ENCODE measurements at regions not wholly inside any gene's neighbourhood (a gene's known extent, or its start where the extent isn't known, plus 50 kb on each side); places are given as distances from the start of the nearest gene placed in this dataset.

GRCh38 chrX:793216-793770 is 162.7 kb downstream of the SHOX start:
- no peaks in the 10 kb centered on the region for H3K27me3 ChIP-seq (replicated peaks in 1 of 2; ENCODE audit: control insufficient read depth in 2 of 2, insufficient read depth in 2 of 2, low read length in 1 of 2)
- intact Hi-C loops (cut with micrococcal nuclease; ENCODE audit: unreplicated experiment), result no loop called here
- H3K27ac ChIP-seq (ENCODE audit: control insufficient read depth, insufficient read depth), result no peak overlapping the region
- POLR2A ChIA-PET, result no interaction called here
- H2AFZ ChIP-seq (ENCODE audit: control insufficient read depth, low read depth, low read length), result no peak overlapping the region
- TF ChIP-seq CREB1 (IDR thresholded peaks at IDR 0.05; ENCODE audit: low read depth) (no peak), SP1 (IDR thresholded peaks at IDR 0.05; ENCODE audit: low read depth, low read length) (no peak), TARDBP (IDR thresholded peaks at IDR 0.05; ENCODE audit: borderline replicate concordance) (no peak), SMAD1 (IDR thresholded peaks at IDR 0.05; ENCODE audit: low read depth, partially characterized antibody) (no peak), TCF12 (IDR thresholded peaks at IDR 0.05; ENCODE audit: low read depth, low read length) (no peak), RCOR1 (conservative IDR thresholded peaks at IDR 0.05; ENCODE audit: low read depth, low read length) (no peak), POLR2AphosphoS2 (IDR thresholded peaks at IDR 0.05; ENCODE audit: low read depth, low read length) (no peak), MTA2 (IDR thresholded peaks at IDR 0.05; ENCODE audit: low read depth) (no peak), STAT1 (conservative IDR thresholded peaks at IDR 0.05) (no peak)
- TF ChIP-seq, protein P1, sequence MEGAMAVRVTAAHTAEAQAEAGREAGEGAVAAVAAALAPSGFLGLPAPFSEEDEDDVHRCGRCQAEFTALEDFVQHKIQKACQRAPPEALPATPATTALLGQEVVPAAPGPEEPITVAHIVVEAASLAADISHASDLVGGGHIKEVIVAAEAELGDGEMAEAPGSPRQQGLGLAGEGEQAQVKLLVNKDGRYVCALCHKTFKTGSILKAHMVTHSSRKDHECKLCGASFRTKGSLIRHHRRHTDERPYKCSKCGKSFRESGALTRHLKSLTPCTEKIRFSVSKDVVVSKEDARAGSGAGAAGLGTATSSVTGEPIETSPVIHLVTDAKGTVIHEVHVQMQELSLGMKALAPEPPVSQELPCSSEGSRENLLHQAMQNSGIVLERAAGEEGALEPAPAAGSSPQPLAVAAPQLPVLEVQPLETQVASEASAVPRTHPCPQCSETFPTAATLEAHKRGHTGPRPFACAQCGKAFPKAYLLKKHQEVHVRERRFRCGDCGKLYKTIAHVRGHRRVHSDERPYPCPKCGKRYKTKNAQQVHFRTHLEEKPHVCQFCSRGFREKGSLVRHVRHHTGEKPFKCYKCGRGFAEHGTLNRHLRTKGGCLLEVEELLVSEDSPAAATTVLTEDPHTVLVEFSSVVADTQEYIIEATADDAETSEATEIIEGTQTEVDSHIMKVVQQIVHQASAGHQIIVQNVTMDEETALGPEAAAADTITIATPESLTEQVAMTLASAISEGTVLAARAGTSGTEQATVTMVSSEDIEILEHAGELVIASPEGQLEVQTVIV (IDR thresholded peaks at IDR 0.05; ENCODE audit: borderline replicate concordance, partially characterized antibody), result no peak
- TF ChIP-seq, protein P2, sequence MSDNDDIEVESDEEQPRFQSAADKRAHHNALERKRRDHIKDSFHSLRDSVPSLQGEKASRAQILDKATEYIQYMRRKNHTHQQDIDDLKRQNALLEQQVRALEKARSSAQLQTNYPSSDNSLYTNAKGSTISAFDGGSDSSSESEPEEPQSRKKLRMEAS (IDR thresholded peaks at IDR 0.05; ENCODE audit: low read depth, low read length), result no peak
- ATAC-seq, result no peak
- no peak overlapping the region for H3K4me2 ChIP-seq (ENCODE audit: control insufficient read depth, insufficient read depth)
- H3K79me2 ChIP-seq (ENCODE audit: control insufficient read depth, insufficient read depth, low read length), result no peaks in the 10 kb centered on the region
- H3K9me3 ChIP-seq (replicated peaks; ENCODE audit: control insufficient read depth, insufficient read depth, low read length), result no peaks in the 10 kb centered on the region; the same call in 2 of the 3 replicates
- no peaks in the 10 kb centered on the region for H3K4me1 ChIP-seq (ENCODE audit: control insufficient read depth, insufficient read depth, low read length)
- H4K20me1 ChIP-seq (ENCODE audit: control insufficient read depth, insufficient read depth), result no peaks in the 10 kb centered on the region
- no peak for DNase-seq (ENCODE audit: low read depth, low spot score)
- no peak for FAIRE-seq
- BruUV-seq (replicated peaks), result no TSS peak
- RAD21 ChIA-PET (ENCODE audit: unreplicated experiment), result no interaction called here
- WGBS (ENCODE audit: insufficient coverage, insufficient replicate concordance, low lambda C conversion rate, missing lambda C conversion rate), result 63% methylated on average over 24 of the region's 24 CpGs
- no peaks in the 10 kb centered on the region for H3K36me3 ChIP-seq (ENCODE audit: control insufficient read depth in 2 of 2, insufficient read depth in 2 of 2, low read length in 1 of 2)
- no peak overlapping the region for H3K4me3 ChIP-seq
- CTCF ChIA-PET, result no interaction called here
- SMC1A ChIA-PET (ENCODE audit: uncharacterized antibody, unreplicated experiment), result no interaction called here
- H3K9ac ChIP-seq (ENCODE audit: control insufficient read depth, insufficient read depth, low read length), result no peak overlapping the region
- in situ Hi-C loops (cut with MboI), result no loop called here
